ENCODE measurements at regions not wholly inside any gene's neighbourhood (a gene's known extent, or its start where the extent isn't known, plus 50 kb on each side); places are given as distances from the start of the nearest gene placed in this dataset.
"Not testable (repeated sequence)": the region's sequence is repeated elsewhere in the genome, so short reads cannot be mapped to it uniquely, and the experiment has no call there.

DNA sequence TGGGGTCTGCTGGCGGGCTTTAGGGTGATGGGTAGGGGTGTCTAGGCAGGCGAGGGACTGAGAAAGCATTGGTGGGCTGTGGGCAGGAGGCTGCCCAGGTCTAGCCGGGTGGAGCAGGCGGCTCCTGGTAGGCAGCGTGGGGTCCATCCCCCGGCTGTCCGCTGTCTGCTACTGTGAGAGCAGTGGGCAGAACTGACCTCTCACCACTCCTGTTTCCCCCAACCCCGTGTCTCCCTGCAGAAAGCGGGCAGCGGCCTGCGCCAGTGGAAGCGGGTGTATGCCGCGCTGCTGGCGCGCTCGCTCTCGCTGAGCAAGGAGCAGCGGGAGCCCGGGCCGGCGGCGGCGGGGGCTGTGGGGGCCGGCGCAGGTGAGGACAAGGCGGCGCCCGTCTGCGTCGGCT, 249.2 kb upstream of the TP53TG3 start:
- TF ChIP-seq, protein P1, sequence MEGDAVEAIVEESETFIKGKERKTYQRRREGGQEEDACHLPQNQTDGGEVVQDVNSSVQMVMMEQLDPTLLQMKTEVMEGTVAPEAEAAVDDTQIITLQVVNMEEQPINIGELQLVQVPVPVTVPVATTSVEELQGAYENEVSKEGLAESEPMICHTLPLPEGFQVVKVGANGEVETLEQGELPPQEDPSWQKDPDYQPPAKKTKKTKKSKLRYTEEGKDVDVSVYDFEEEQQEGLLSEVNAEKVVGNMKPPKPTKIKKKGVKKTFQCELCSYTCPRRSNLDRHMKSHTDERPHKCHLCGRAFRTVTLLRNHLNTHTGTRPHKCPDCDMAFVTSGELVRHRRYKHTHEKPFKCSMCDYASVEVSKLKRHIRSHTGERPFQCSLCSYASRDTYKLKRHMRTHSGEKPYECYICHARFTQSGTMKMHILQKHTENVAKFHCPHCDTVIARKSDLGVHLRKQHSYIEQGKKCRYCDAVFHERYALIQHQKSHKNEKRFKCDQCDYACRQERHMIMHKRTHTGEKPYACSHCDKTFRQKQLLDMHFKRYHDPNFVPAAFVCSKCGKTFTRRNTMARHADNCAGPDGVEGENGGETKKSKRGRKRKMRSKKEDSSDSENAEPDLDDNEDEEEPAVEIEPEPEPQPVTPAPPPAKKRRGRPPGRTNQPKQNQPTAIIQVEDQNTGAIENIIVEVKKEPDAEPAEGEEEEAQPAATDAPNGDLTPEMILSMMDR (IDR thresholded peaks at IDR 0.05) = not testable (repeated sequence)
- TF ChIP-seq POLR2A (IDR thresholded peaks at IDR 0.05) = not testable (repeated sequence)

Data from testis (tissue), 2 donors.